ENCODE measurements at regions not wholly inside any gene's neighbourhood (a gene's known extent, or its start where the extent isn't known, plus 50 kb on each side); places are given as distances from the start of the nearest gene placed in this dataset.

DNA sequence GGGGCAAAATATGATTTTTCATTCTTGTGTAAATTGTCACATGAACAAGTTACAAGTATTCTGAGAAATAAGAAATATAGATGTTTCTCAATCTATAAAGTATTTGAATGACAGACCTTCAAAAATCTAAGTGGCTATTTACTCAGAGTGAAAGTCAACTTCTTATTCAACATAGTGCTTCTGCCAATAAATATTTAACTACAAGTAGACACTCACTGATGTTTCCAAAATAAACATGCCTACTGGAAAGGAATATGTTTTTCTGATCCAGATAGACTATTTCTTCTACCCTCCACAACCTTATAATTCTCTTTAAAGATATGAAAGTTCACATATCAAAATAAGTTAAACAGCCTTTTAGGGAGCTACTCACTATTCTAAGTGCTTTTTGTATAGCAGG, 296.3 kb downstream of the DSC3 start:
- H2BK12ac ChIP-seq (ENCODE audit: low read length), result no peak overlapping the region
- no peak overlapping the region for H3K4me3 ChIP-seq (ENCODE audit: low read depth, low read length)
- H3K9ac ChIP-seq (ENCODE audit: low read length), result no peak overlapping the region
- H3K18ac ChIP-seq (ENCODE audit: low read length), result no peak overlapping the region
- H3K4ac ChIP-seq (ENCODE audit: low read depth, low read length), result no peak overlapping the region
- no peak for DNase-seq
- H3K4me1 ChIP-seq (ENCODE audit: control insufficient read depth in 1 of 2, insufficient read depth in 2 of 2, low read length in 2 of 2), result no peaks in the 10 kb centered on the region
- H4K12ac ChIP-seq (ENCODE audit: low read depth, low read length), result no peak overlapping the region
- no peak overlapping the region for H3K14ac ChIP-seq (ENCODE audit: low read length)
- H3K36me3 ChIP-seq (ENCODE audit: control insufficient read depth in 1 of 2, insufficient read depth in 2 of 2, low read length in 2 of 2), result no peaks in the 10 kb centered on the region
- H3K23ac ChIP-seq (ENCODE audit: low read length), result no peak overlapping the region
- H2BK120ac ChIP-seq (ENCODE audit: insufficient read depth, low read length, poor library complexity), result no peak overlapping the region
- no peak overlapping the region for H3K27ac ChIP-seq (ENCODE audit: low read depth, low read length)
- no peaks in the 10 kb centered on the region for H3K9me3 ChIP-seq (ENCODE audit: insufficient read depth, low read depth, low read length)
- H2AFZ ChIP-seq (ENCODE audit: insufficient read depth, low read length, poor library complexity), result no peak overlapping the region
- H3K79me2 ChIP-seq (ENCODE audit: control insufficient read depth, insufficient read depth, low read length, poor library complexity), result no peaks in the 10 kb centered on the region
- H3K4me2 ChIP-seq (ENCODE audit: low read length), result no peak overlapping the region
- no peak overlapping the region for H2AK5ac ChIP-seq (ENCODE audit: low read length)
- no peak overlapping the region for H4K8ac ChIP-seq (ENCODE audit: low read depth, low read length)
- H4K91ac ChIP-seq (ENCODE audit: low read depth, low read length), result no peak overlapping the region
- no peaks in the 10 kb centered on the region for H3K79me1 ChIP-seq (ENCODE audit: low read length)
- H2BK5ac ChIP-seq (ENCODE audit: low read depth, low read length, poor library complexity), result no peak overlapping the region
- H3K27me3 ChIP-seq (ENCODE audit: insufficient read depth, low read length), result no peaks in the 10 kb centered on the region

DNA sequence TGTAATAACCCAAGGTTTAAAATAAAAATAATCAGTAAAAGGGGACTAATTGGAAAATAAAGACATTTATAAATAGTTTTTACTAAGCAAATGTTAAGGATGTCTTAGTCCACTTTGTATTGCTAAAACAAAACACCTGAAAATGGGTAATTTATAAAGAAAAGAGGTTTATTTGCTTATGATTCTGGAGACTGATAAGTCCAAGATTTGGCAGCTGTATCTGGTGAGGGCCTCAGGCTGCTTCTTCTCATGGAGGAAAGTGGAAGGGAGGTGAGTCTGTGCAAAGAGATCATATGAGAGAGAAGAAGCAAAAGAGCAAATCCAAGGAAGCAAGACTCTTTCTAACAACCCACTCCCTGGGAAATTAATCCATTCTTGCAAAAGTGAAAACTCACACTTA, 299.5 kb downstream of the DSC3 start:
- no peak overlapping the region for H2AFZ ChIP-seq (ENCODE audit: insufficient read depth, low read length, poor library complexity)
- no peak overlapping the region for H4K8ac ChIP-seq (ENCODE audit: low read depth, low read length)
- no peak overlapping the region for H3K4me2 ChIP-seq (ENCODE audit: low read length)
- no peak overlapping the region for H4K91ac ChIP-seq (ENCODE audit: low read depth, low read length)
- no peak for DNase-seq
- H3K4me1 ChIP-seq (ENCODE audit: control insufficient read depth in 1 of 2, insufficient read depth in 2 of 2, low read length in 2 of 2), result no peaks in the 10 kb centered on the region
- H2BK5ac ChIP-seq (ENCODE audit: low read depth, low read length, poor library complexity), result no peak overlapping the region
- H3K9me3 ChIP-seq (ENCODE audit: insufficient read depth, low read depth, low read length), result no peaks in the 10 kb centered on the region
- H3K27me3 ChIP-seq (ENCODE audit: insufficient read depth, low read length), result no peaks in the 10 kb centered on the region
- H3K79me2 ChIP-seq (ENCODE audit: control insufficient read depth, insufficient read depth, low read length, poor library complexity), result no peaks in the 10 kb centered on the region
- H3K9ac ChIP-seq (ENCODE audit: low read length), result no peak overlapping the region
- H3K14ac ChIP-seq (ENCODE audit: low read length), result no peak overlapping the region
- H3K4me3 ChIP-seq (ENCODE audit: low read depth, low read length), result no peak overlapping the region
- no peak overlapping the region for H3K23ac ChIP-seq (ENCODE audit: low read length)
- H2BK120ac ChIP-seq (ENCODE audit: insufficient read depth, low read length, poor library complexity), result no peak overlapping the region
- H3K79me1 ChIP-seq (ENCODE audit: low read length), result no peaks in the 10 kb centered on the region
- no peak overlapping the region for H4K12ac ChIP-seq (ENCODE audit: low read depth, low read length)
- H3K36me3 ChIP-seq (ENCODE audit: control insufficient read depth in 1 of 2, insufficient read depth in 2 of 2, low read length in 2 of 2), result no peaks in the 10 kb centered on the region
- no peak overlapping the region for H3K4ac ChIP-seq (ENCODE audit: low read depth, low read length)
- no peak overlapping the region for H2BK12ac ChIP-seq (ENCODE audit: low read length)
- H2AK5ac ChIP-seq (ENCODE audit: low read length), result no peak overlapping the region
- H3K18ac ChIP-seq (ENCODE audit: low read length), result no peak overlapping the region
- H3K27ac ChIP-seq (ENCODE audit: low read depth, low read length), result no peak overlapping the region

DNA sequence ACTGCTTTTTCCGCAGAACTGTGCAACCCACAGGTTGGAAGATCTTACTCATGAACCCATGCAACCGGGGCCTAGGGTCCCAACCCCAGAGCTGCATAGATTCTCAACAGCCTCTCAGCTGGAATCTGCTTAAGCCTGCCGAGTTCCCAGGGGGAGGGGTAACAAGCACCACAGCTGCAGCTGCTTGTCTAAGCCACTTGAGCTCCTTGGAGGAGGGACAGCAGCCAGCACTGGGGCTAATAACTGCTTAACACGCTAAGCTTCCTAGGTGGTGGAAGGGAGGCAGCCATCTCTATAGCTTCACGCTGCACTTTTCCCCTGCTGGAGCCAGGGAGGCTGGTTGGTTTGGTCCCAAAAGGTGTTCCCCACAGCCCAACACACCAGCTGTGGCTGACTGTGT, 311.6 kb downstream of the DSC3 start:
- no peak overlapping the region for H4K8ac ChIP-seq (ENCODE audit: low read depth, low read length)
- no peaks in the 10 kb centered on the region for H3K27me3 ChIP-seq (ENCODE audit: insufficient read depth, low read length)
- H3K36me3 ChIP-seq (ENCODE audit: control insufficient read depth in 1 of 2, insufficient read depth in 2 of 2, low read length in 2 of 2), result no peaks in the 10 kb centered on the region
- H3K14ac ChIP-seq (ENCODE audit: low read length), result no peak overlapping the region
- WGBS (ENCODE audit: extremely low coverage, insufficient coverage, insufficient read length), result no CpG with 5 or more reads among the region's 5 CpGs
- H3K79me1 ChIP-seq (ENCODE audit: low read length), result no peaks in the 10 kb centered on the region
- no peak overlapping the region for H3K23ac ChIP-seq (ENCODE audit: low read length)
- DNase-seq, result no peak
- H4K91ac ChIP-seq (ENCODE audit: low read depth, low read length), result no peak overlapping the region
- H2BK120ac ChIP-seq (ENCODE audit: insufficient read depth, low read length, poor library complexity), result no peak overlapping the region
- H2AFZ ChIP-seq (ENCODE audit: insufficient read depth, low read length, poor library complexity), result no peak overlapping the region
- H3K27ac ChIP-seq (ENCODE audit: low read depth, low read length), result no peak overlapping the region
- H4K12ac ChIP-seq (ENCODE audit: low read depth, low read length), result no peak overlapping the region
- peaks cover 7% of the 10 kb centered on the region for H3K9me3 ChIP-seq (ENCODE audit: insufficient read depth, low read depth, low read length)
- H3K4me1 ChIP-seq (ENCODE audit: control insufficient read depth in 1 of 2, insufficient read depth in 2 of 2, low read length in 2 of 2), result no peaks in the 10 kb centered on the region
- H3K4me3 ChIP-seq (ENCODE audit: low read depth, low read length), result no peak overlapping the region
- no peak overlapping the region for H2AK5ac ChIP-seq (ENCODE audit: low read length)
- H2BK12ac ChIP-seq (ENCODE audit: low read length), result no peak overlapping the region
- no peak overlapping the region for H3K18ac ChIP-seq (ENCODE audit: low read length)
- H3K4me2 ChIP-seq (ENCODE audit: low read length), result no peak overlapping the region
- no peak overlapping the region for H3K9ac ChIP-seq (ENCODE audit: low read length)
- no peak overlapping the region for H2BK5ac ChIP-seq (ENCODE audit: low read depth, low read length, poor library complexity)
- H3K79me2 ChIP-seq (ENCODE audit: control insufficient read depth, insufficient read depth, low read length, poor library complexity), result no peaks in the 10 kb centered on the region
- no peak overlapping the region for H3K4ac ChIP-seq (ENCODE audit: low read depth, low read length)

DNA sequence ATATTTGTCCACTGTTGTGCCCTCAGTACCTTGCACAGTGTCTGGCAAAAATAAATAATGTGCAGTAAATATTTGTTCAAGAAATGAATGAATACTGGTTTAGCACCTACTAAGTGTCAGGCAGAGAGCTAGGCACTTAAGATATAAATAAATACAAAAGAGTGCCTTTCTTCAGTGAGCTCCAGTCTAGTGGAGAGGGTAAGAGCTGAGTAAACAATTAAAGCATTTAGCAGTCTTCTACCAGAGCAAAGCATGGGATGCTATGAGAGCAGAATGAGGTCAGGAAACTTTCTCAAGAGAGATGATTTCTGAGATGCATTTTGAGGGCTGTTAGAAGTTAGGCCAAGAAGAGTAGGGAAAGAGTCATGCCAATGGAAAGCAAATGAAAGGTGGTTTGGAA, 314.7 kb downstream of the DSC3 start:
- DNase-seq, result no peak
- Histone ChIP-seq H3K18ac (ENCODE audit: low read length) (no peak overlapping the region), H3K79me1 (ENCODE audit: low read length) (no peaks in the 10 kb centered on the region), H3K14ac (ENCODE audit: low read length) (no peak overlapping the region), H3K27me3 (ENCODE audit: insufficient read depth, low read length) (no peaks in the 10 kb centered on the region), H3K4me3 (ENCODE audit: low read depth, low read length) (no peak overlapping the region), H4K12ac (ENCODE audit: low read depth, low read length) (no peak overlapping the region), H3K4ac (ENCODE audit: low read depth, low read length) (no peak overlapping the region), H4K8ac (ENCODE audit: low read depth, low read length) (no peak overlapping the region), H3K36me3 (ENCODE audit: control insufficient read depth in 1 of 2, insufficient read depth in 2 of 2, low read length in 2 of 2) (no peaks in the 10 kb centered on the region), H3K4me1 (ENCODE audit: control insufficient read depth in 1 of 2, insufficient read depth in 2 of 2, low read length in 2 of 2) (no peaks in the 10 kb centered on the region), H2BK12ac (ENCODE audit: low read length) (no peak overlapping the region), H3K9me3 (ENCODE audit: insufficient read depth, low read depth, low read length) (peaks cover 7% of the 10 kb centered on the region), H3K4me2 (ENCODE audit: low read length) (no peak overlapping the region), H2BK5ac (ENCODE audit: low read depth, low read length, poor library complexity) (no peak overlapping the region), H4K91ac (ENCODE audit: low read depth, low read length) (no peak overlapping the region), H2AK5ac (ENCODE audit: low read length) (no peak overlapping the region), H2BK120ac (ENCODE audit: insufficient read depth, low read length, poor library complexity) (no peak overlapping the region), H3K9ac (ENCODE audit: low read length) (no peak overlapping the region), H3K23ac (ENCODE audit: low read length) (no peak overlapping the region), H3K27ac (ENCODE audit: low read depth, low read length) (no peak overlapping the region), H3K79me2 (ENCODE audit: control insufficient read depth, insufficient read depth, low read length, poor library complexity) (no peaks in the 10 kb centered on the region), H2AFZ (ENCODE audit: insufficient read depth, low read length, poor library complexity) (no peak overlapping the region)

DNA sequence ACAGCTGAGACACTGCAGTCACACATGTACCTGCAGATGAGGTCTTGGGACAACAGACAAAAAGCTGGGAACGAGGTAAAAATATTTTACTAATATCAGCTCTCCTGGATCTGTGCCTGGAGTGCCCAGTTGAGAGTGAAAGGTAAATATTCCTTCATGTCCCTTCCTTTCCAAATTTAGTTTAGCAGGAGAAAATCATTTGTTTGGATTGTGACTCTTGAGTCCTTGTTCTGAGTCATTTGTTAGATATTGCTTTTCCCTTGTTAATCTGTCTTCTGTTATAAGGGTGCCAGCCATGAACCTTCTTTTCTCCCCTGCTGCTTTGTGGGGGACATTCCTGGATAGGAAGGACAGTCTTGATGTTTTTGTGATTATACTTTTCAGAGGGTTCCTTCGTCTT, 329.2 kb downstream of the DSC3 start:
- Histone ChIP-seq H3K9me3 (ENCODE audit: insufficient read depth, low read depth, low read length) (no peaks in the 10 kb centered on the region), H3K27ac (ENCODE audit: low read depth, low read length) (no peak overlapping the region), H3K14ac (ENCODE audit: low read length) (no peak overlapping the region), H3K4me2 (ENCODE audit: low read length) (no peak overlapping the region), H3K9ac (ENCODE audit: low read length) (no peak overlapping the region), H3K79me1 (ENCODE audit: low read length) (no peaks in the 10 kb centered on the region), H2BK5ac (ENCODE audit: low read depth, low read length, poor library complexity) (no peak overlapping the region), H2BK120ac (ENCODE audit: insufficient read depth, low read length, poor library complexity) (no peak overlapping the region), H3K36me3 (ENCODE audit: control insufficient read depth in 1 of 2, insufficient read depth in 2 of 2, low read length in 2 of 2) (no peaks in the 10 kb centered on the region), H3K27me3 (ENCODE audit: insufficient read depth, low read length) (no peaks in the 10 kb centered on the region), H3K4me3 (ENCODE audit: low read depth, low read length) (no peak overlapping the region), H4K91ac (ENCODE audit: low read depth, low read length) (no peak overlapping the region), H3K18ac (ENCODE audit: low read length) (no peak overlapping the region), H3K79me2 (ENCODE audit: control insufficient read depth, insufficient read depth, low read length, poor library complexity) (no peaks in the 10 kb centered on the region), H3K4me1 (ENCODE audit: control insufficient read depth in 1 of 2, insufficient read depth in 2 of 2, low read length in 2 of 2) (no peaks in the 10 kb centered on the region), H2AK5ac (ENCODE audit: low read length) (no peak overlapping the region), H4K8ac (ENCODE audit: low read depth, low read length) (no peak overlapping the region), H4K12ac (ENCODE audit: low read depth, low read length) (no peak overlapping the region), H2AFZ (ENCODE audit: insufficient read depth, low read length, poor library complexity) (no peak overlapping the region), H2BK12ac (ENCODE audit: low read length) (no peak overlapping the region), H3K4ac (ENCODE audit: low read depth, low read length) (no peak overlapping the region), H3K23ac (ENCODE audit: low read length) (no peak overlapping the region)
- DNase-seq, result no peak
- WGBS (ENCODE audit: extremely low coverage, insufficient coverage, insufficient read length), result no CpG with 5 or more reads among the region's 2 CpGs
